Fibroblast of pulmonary artery (primary cell): ENCODE measurements at regions not wholly inside any gene's neighbourhood (a gene's known extent, or its start where the extent isn't known, plus 50 kb on each side); places are given as distances from the start of the nearest gene placed in this dataset.

Source experiments
- DNase-seq: peaks from one replicate; pipeline ENCODE4 v3.0.0-alpha.2; 2010; ENCODE audit warnings: low read depth
- H3K4me3 ChIP-seq: replicated peaks from 2 replicates; pipeline ENCODE4 v1.5.1; 2011; ENCODE audit warnings: low read depth, mild to moderate bottlenecking, control low read depth, low read length, moderate library complexity
- TF ChIP-seq, protein P1 (sequence below): IDR thresholded peaks from 2 replicates; pipeline ENCODE4 v1.5.1; 2011; ENCODE audit warnings: mild to moderate bottlenecking, control low read depth, low read length, inconsistent platforms; ENCODE audit errors: missing control alignments

DNA sequence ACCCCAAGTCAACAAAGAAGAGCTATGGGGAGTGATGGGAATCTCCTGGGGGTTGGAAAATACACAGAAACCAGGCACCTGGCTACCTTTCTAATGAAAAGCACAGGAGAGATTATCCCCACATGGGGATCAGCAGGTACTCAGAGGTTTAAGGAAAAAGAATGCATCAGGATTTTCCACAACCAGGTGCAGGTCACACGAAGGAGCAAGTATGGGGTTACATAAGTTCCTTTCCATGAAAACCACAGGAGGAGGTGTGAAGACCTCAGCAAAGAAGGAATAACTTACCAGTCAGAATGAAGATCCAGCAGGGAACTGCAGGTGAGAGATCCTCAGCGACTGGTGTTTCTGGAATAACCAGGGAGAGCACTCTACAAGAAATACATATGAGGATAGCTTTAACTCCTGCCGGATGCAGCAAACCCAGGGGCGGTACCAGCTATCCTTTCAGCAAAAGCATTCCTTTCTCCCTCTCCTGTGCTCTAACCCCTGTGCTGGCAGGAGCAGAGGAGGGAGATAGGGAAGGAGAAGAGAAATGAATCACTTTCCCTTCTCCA is 116.7 kb upstream of the TMEM106B start:
- H3K4me3 ChIP-seq, result no peak overlapping the region
- TF ChIP-seq, protein P1, sequence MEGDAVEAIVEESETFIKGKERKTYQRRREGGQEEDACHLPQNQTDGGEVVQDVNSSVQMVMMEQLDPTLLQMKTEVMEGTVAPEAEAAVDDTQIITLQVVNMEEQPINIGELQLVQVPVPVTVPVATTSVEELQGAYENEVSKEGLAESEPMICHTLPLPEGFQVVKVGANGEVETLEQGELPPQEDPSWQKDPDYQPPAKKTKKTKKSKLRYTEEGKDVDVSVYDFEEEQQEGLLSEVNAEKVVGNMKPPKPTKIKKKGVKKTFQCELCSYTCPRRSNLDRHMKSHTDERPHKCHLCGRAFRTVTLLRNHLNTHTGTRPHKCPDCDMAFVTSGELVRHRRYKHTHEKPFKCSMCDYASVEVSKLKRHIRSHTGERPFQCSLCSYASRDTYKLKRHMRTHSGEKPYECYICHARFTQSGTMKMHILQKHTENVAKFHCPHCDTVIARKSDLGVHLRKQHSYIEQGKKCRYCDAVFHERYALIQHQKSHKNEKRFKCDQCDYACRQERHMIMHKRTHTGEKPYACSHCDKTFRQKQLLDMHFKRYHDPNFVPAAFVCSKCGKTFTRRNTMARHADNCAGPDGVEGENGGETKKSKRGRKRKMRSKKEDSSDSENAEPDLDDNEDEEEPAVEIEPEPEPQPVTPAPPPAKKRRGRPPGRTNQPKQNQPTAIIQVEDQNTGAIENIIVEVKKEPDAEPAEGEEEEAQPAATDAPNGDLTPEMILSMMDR, result no peak
- peak; percentile 25 for DNase-seq

DNA sequence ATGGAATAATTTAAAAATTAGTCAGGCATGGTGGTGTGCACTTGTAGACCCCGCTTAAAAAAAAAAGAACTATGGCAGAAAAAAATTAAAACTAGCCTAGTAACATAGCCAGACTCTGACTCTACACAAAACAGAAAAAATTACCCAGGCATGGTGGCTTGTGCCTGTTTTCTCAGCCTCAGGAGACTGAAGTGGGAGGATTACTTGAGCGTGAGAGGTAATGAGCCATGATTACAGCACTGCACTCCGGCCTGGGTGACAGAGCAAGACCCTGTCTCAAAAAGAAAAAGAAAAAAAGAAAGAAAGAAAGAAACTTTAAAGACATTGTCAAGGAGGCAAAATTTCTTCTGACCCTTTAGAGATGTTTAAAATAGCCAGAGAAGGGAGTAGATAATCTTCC is 109.0 kb upstream of the TMEM106B start:
- H3K4me3 ChIP-seq, result no peak overlapping the region
- no peak for DNase-seq
- TF ChIP-seq, protein P1, result no peak

DNA sequence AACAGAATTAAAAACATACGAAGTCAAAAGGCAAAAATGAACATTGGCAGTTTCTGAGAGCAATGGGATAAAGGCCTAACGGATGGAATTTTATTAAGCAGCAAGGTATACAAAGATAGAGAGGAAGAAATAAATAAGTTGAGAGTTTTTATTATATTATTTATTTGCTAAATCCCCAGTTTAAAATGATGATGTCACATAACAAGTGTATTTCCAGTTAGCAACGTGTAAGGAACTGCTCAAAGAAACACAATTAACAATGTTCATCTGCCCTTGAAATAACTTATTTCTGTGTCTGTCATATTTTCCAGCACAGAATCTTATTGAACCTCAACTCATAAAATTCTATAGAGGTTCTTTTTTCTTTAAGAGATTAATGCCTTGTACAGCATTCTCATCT is 108.6 kb upstream of the TMEM106B start:
- no peak overlapping the region for H3K4me3 ChIP-seq
- TF ChIP-seq, protein P1, result no peak
- no peak for DNase-seq

DNA sequence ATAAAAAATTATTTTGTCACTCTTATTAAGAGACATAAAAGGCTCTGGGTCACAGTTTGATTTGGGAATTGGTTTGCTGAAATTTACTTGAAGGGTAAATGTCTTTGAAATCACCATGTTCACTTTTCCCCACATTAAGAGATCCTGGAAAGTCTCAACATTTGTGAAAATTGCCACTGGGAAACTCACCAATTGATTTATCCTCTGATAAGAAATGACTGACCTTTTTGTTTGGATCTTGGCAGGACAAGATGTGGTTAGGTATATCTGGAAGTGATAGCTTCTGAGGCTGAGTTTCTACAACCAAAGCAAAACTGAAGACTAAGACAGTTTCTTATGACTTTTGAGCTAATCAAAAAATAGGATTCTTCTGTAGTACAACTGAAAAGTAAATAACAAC is 107.1 kb upstream of the TMEM106B start:
- DNase-seq, result no peak
- no peak overlapping the region for H3K4me3 ChIP-seq
- TF ChIP-seq, protein P1, result no peak

DNA sequence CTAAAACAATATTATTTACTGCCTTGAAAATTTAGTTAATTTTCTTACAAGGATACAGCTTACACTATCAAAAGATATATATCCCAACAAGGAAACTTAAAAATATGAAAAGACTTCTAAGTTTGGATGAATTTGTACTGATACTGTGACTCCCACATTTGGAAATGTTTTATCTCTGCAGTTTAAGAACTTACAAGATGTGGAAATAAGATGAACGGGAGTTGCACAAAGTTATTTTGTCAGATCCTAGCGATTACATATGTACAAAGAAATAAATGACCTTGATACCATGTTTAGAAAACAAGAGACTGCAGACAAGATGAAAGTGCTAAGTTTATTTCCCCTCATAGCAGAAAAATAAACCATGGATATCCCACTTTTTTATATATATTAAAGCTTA is 103.7 kb upstream of the TMEM106B start:
- H3K4me3 ChIP-seq, result no peak overlapping the region
- TF ChIP-seq, protein P1, result no peak
- no peak for DNase-seq

DNA sequence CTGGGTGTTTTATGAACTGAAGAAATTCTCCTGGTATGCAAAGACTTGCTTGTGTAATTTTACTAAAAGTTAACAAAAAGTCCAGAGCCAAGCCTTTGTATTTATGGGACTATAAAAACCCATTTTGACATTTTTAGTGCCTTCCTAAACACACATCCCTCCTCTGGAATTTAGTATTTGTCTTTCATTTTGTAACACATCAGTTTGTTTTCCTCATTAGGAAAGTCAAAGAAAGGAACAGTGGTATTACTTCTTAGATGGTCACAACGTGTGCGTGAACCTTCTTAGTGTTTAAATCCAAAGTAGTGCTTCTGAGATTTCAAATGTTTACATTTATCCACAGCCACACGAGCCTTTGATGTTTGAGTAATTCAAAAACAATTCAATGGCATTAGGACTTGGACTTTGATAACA is 103.2 kb upstream of the TMEM106B start:
- no peak overlapping the region for H3K4me3 ChIP-seq
- no peak for DNase-seq
- TF ChIP-seq, protein P1, result no peak

DNA sequence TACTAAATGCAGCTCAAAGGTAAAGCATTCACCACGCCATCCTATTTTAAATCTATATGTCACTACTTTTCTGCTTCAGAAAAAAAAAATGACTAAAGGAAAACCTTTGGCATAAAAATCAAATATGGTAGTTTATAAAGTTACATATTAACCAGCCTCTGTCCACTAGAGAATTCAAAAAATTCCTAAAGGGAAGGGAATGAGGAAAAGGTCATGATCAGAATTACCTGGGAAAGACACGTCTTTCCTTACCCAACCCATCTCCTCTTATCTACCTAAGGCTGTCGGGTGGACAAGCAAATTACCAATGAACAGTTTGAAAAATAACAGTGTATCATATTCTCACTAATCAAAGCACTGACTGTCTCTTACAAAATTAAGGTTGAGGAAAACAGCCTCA is 100.7 kb upstream of the TMEM106B start:
- H3K4me3 ChIP-seq, result no peak overlapping the region
- no peak for DNase-seq
- TF ChIP-seq, protein P1, result no peak
